Motor neuron (in vitro differentiated cells): ENCODE measurements at regions not wholly inside any gene's neighbourhood (a gene's known extent, or its start where the extent isn't known, plus 50 kb on each side); places are given as distances from the start of the nearest gene placed in this dataset.
A peak's percentile ranks its signal among the peaks of the same experiment; 100 is the strongest.

Experiments used
- ATAC-seq, 8 experiments: fragments of 200-7000 bp; cut with Tn5 transposase; replicated peaks in 6 of 8; 2 replicates each; pipeline ENCODE4 v1.8.0; 2021; ENCODE audit warnings: mild to moderate bottlenecking in 8 of 8, moderate library complexity in 8 of 8
- H3K27ac ChIP-seq, 2 donors: fragments of 250-450 bp; sonication (Bioruptor Pico); 2 replicates each; pipeline ENCODE4 v1.9.0; 2021; ENCODE audit warnings: antibody characterized with exemption in 2 of 2, mild to moderate bottlenecking in 2 of 2, moderate library complexity in 1 of 2
- H3K4me1 ChIP-seq, 2 donors: fragments of 250-450 bp; sonication (Bioruptor Pico); replicated peaks in 1 of 2; 2 replicates each; pipeline ENCODE4 v1.6.1; 2021; ENCODE audit warnings: antibody characterized with exemption in 2 of 2, mild to moderate bottlenecking in 2 of 2, moderate library complexity in 1 of 2
- H3K4me3 ChIP-seq, 5 donors: fragments of 250-450 bp; sonication (Bioruptor Pico); 2 replicates each; pipeline ENCODE4 v1.9.0; 2021; ENCODE audit warnings: antibody characterized with exemption in 5 of 5, mild to moderate bottlenecking in 5 of 5, moderate library complexity in 4 of 5
- WGBS, 10 experiments: fragments of 450-650 bp; shearing (Covaris generic); methylation state at CpG; one replicate each; pipeline ENCODE4 v1.0.0; 2022; 5-methylcytosine and 5-hydroxymethylcytosine counted together
- in situ Hi-C, 9 experiments: fragments of 400-800 bp; cut with MboI; loops; one replicate each; pipeline ENCODE4 v1.15.0; 2021; ENCODE audit warnings: low sequenced_read_pairs in 9 of 9, low pct_unique_long_range_greater_than_20kb in 2 of 9; ENCODE audit not compliant: unreplicated experiment in 9 of 9

DNA sequence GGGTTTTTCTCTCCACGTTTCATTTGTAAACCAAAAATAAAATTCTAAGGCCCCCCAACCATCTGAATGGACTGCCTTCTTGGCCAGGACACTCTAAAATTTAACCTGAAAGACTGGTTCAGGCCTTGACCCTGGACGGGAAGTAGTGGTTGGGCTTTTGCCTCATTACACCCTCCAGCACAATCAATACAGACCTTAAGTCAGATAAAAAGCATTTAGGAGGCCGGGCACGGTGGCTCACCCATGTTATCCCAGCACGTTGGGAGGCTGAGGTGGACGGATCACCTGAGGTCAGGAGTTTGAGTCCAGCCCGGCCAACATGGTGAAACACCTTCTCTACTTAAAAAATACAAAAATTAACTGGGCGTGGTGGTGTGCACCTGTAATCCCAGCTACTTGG lies 91.6 kb upstream of the PPP1R26 start:
- Histone ChIP-seq H3K27ac (no peak overlapping the region), H3K4me3 (no peak overlapping the region), H3K4me1 (peaks cover 16 to 20% of the 10 kb centered on the region in 2 donors)
- 0 to 94% (median 60%) methylated on average over 1 to 6 of the region's 8 CpGs; no CpG with 5 or more reads in 1 of the 10 experiments for WGBS, 10 experiments
- no peak for ATAC-seq
- in situ Hi-C loops: no loop called here

DNA sequence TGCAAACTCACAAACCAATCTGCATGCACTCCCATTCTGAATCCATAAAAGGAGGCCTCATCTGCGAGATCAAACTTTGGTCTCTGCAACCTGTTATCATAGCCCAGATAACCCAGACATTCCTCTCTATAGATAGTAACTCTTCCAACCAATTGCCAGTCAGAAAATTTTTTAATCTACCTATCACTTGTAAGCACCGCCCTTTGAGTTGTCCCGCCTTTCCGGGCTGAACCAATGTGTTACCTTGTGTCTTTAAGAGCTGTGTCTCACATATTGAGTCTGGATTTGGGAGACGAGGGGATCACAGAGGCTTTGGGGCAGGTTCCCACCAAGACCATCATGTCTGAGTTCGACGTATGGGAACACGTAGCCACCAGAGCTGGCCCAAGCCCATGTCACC lies 91.1 kb upstream of the PPP1R26 start:
- in situ Hi-C loops: no loop called here
- Histone ChIP-seq H3K4me1 (peaks cover 16 to 21% of the 10 kb centered on the region in 2 donors), H3K4me3 (no peak overlapping the region), H3K27ac (no peak overlapping the region)
- ATAC-seq: no peak
- 53 to 100% (median 88%) methylated on average over 2 to 4 of the region's 8 CpGs; no CpG with 5 or more reads in 4 of the 10 experiments for WGBS, 10 experiments

GRCh38 chr9:135391759-135392158 lies 87.8 kb upstream of the PPP1R26 start:
- peaks cover 5 to 11% of the 10 kb centered on the region in 2 donors for H3K4me1 ChIP-seq
- H3K27ac ChIP-seq: no peak overlapping the region
- H3K4me3 ChIP-seq: no peak overlapping the region
- 0 to 100% (median 88%) methylated on average over 1 to 7 of the region's 12 CpGs; no CpG with 5 or more reads in 6 of the 10 experiments for WGBS, 10 experiments
- in situ Hi-C loops: no loop called here
- ATAC-seq: no peak

GRCh38 chr9:135392511-135392910 lies 87.1 kb upstream of the PPP1R26 start:
- peak in 2 of 8 experiments; percentile 23 to 46 for ATAC-seq
- Histone ChIP-seq H3K4me1 (peaks cover 5 to 11% of the 10 kb centered on the region in 2 donors), H3K27ac (no peak overlapping the region), H3K4me3 (no peak overlapping the region)
- in situ Hi-C loops: no loop called here
- WGBS, 10 experiments: 0 to 60% (median 14%) methylated on average over 2 to 3 of the region's 9 CpGs; no CpG with 5 or more reads in 5 of the 10 experiments

DNA sequence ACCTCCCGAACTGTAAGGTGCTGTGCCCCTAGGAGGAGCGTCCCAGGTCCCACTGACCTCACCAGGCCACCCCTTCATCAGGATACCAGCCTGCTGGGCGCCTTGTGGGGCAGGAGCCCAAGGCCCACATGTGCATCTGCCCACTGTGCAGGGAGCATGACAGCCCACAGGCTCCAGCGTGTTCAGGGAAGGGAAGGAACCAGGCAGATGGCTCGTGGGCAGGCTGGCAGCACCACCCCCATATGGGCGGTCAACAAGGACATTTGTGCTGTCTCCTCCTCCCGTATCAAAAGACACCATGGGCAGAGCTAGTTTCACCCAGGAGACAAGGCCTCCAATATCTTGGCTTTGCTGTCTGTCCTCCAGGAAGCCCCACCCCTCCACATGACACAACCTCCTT lies 85.5 kb upstream of the PPP1R26 start:
- H3K4me1 ChIP-seq: peaks cover 5 to 11% of the 10 kb centered on the region in 2 donors
- peak in 1 of 8 experiments; percentile 51 for ATAC-seq
- WGBS, 10 experiments: 7 to 10% methylated on average over 2 of the region's 7 CpGs; no CpG with 5 or more reads in 8 of the 10 experiments
- in situ Hi-C loops: no loop called here
- H3K27ac ChIP-seq: no peak overlapping the region
- H3K4me3 ChIP-seq: no peak overlapping the region

GRCh38 chr9:135394699-135395645 lies 84.6 kb upstream of the PPP1R26 start:
- in situ Hi-C loops: no loop called here
- H3K27ac ChIP-seq: no peak overlapping the region
- 20 to 100% (median 80%) methylated on average over 1 to 3 of the region's 5 CpGs; no CpG with 5 or more reads in 3 of the 10 experiments for WGBS, 10 experiments
- H3K4me1 ChIP-seq: peaks cover 5 to 11% of the 10 kb centered on the region in 2 donors
- ATAC-seq: no peak
- no peak overlapping the region for H3K4me3 ChIP-seq

- ATAC-seq: no peak
- no peak overlapping the region for H3K27ac ChIP-seq
- no peak overlapping the region for H3K4me3 ChIP-seq
- in situ Hi-C loops: no loop called here
- 87 to 94% methylated on average over 3 to 8 of the region's 12 CpGs; no CpG with 5 or more reads in 8 of the 10 experiments for WGBS, 10 experiments
- peaks cover 5 to 11% of the 10 kb centered on the region in 2 donors for H3K4me1 ChIP-seq
These were observed 82.4 kb upstream of the PPP1R26 start for GRCh38 chr9:135397142-135397541.

GRCh38 chr9:135399000-135399649 lies 80.5 kb upstream of the PPP1R26 start:
- peaks cover 0 to under 1% of the 10 kb centered on the region in 2 donors for H3K4me1 ChIP-seq
- H3K4me3 ChIP-seq: no peak overlapping the region
- 20 to 97% (median 53%) methylated on average over 1 to 6 of the region's 18 CpGs; no CpG with 5 or more reads in 6 of the 10 experiments for WGBS, 10 experiments
- in situ Hi-C loops: no loop called here
- no peak for ATAC-seq
- no peak overlapping the region for H3K27ac ChIP-seq

GRCh38 chr9:135400496-135400895 lies 79.1 kb upstream of the PPP1R26 start:
- H3K4me3 ChIP-seq: no peak overlapping the region
- 0 to 93% (median 61%) methylated on average over 2 to 8 of the region's 9 CpGs; no CpG with 5 or more reads in 2 of the 10 experiments for WGBS, 10 experiments
- H3K27ac ChIP-seq: no peak overlapping the region
- ATAC-seq: no peak
- in situ Hi-C loops: loop anchor here in 3 of 9 experiments (25.0 kb wide), 2 partner anchors 313 to 713 kb away; partner anchors contain the start of gene OLFM1 (in 1 of the 3)
- no peaks in the 10 kb centered on the region for H3K4me1 ChIP-seq

- WGBS, 10 experiments: 49 to 89% (median 78%) methylated on average over 4 to 9 of the region's 14 CpGs; no CpG with 5 or more reads in 5 of the 10 experiments
- in situ Hi-C loops: loop anchor here in 3 of 9 experiments (25.0 kb wide), 2 partner anchors 314 to 714 kb away; partner anchors contain the start of gene OLFM1 (in 1 of the 3)
- no peak overlapping the region for H3K4me3 ChIP-seq
- no peak overlapping the region for H3K27ac ChIP-seq
- no peaks in the 10 kb centered on the region for H3K4me1 ChIP-seq
- no peak for ATAC-seq
These were observed 78.4 kb upstream of the PPP1R26 start for GRCh38 chr9:135401218-135401617.

DNA sequence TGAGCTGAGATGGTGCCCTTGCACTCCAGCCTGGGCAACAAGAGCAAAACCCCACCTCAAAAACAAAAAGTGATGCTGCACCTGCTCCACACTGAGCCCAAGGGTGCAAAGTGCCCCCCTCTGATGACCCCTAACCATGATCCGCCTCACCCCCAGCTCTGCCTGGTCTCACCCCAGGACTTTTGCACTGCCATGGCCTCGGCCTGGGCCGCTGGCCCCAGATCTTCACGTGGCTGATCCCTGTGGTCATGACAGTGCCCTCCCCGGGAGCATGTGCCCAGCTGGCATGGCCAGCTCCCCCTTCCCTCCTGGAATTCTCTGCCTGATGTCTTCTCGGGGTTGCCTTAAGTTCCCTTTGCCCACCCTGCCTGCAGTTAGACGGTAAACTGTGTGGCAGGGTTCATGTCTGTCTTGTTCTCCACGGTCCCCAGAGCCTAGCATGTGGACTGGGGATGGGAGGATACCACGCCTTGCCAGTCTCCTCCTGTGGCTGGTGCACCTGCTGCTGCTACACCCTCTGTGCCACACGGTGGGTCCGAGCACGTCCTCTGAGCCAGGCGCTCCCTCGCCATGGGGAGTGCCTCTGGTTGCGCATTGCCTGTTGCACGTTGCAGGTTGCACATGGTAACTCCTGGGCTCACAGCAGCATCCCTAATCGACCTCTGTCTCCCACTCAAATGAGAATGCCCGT lies 77.4 kb upstream of the PPP1R26 start:
- WGBS, 10 experiments: 40 to 100% (median 67%) methylated on average over 1 to 9 of the region's 18 CpGs; no CpG with 5 or more reads in 5 of the 10 experiments
- Histone ChIP-seq H3K27ac (no peak overlapping the region), H3K4me3 (no peak overlapping the region), H3K4me1 (no peaks in the 10 kb centered on the region)
- in situ Hi-C loops: loop anchor here in 3 of 9 experiments (25.0 kb wide), 2 partner anchors 315 to 715 kb away; partner anchors contain the start of gene OLFM1 (in 1 of the 3)
- ATAC-seq: no peak
